Keratinocyte (primary cell): ENCODE measurements at regions not wholly inside any gene's neighbourhood (a gene's known extent, or its start where the extent isn't known, plus 50 kb on each side); places are given as distances from the start of the nearest gene placed in this dataset.

Experiments used
- DNase-seq: peaks from one replicate; pipeline ENCODE4 v3.0.0-alpha.2; 2011; ENCODE audit warnings: low read depth, missing footprints, low spot score
- FAIRE-seq: peaks from 2 replicates; lab custom pipeline; 2011; peaks lifted over from hg19 to GRCh38; lab: Jason Lieb, UNC
- H2AFZ ChIP-seq: 2 replicates; pipeline ENCODE4 v1.6.0; 2012; ENCODE audit warnings: low read length, control low read depth, inconsistent platforms; ENCODE audit not compliant: control insufficient read depth
- H3K27ac ChIP-seq: 2 replicates; pipeline ENCODE4 v1.5.1; 2011; ENCODE audit warnings: low read length; ENCODE audit not compliant: control insufficient read depth, insufficient read depth
- H3K27me3 ChIP-seq: 3 replicates; pipeline ENCODE4 v1.6.0; 2011; ENCODE audit warnings: low read length; ENCODE audit not compliant: control insufficient read depth, insufficient read depth; ENCODE audit errors: extremely low read depth
- H3K36me3 ChIP-seq, 2 experiments: 2 replicates in 1 of 2; 3 replicates in 1 of 2; pipeline ENCODE4 v1.5.1; 2011; ENCODE audit warnings: low read length in 2 of 2, mild to moderate bottlenecking in 1 of 2; ENCODE audit not compliant: control insufficient read depth in 2 of 2, insufficient read depth in 2 of 2; ENCODE audit errors: extremely low read depth in 1 of 2
- H3K4me1 ChIP-seq: 3 replicates; pipeline ENCODE4 v1.5.1; 2011; ENCODE audit warnings: low read length; ENCODE audit not compliant: control insufficient read depth, insufficient read depth; ENCODE audit errors: extremely low read depth
- H3K4me2 ChIP-seq: 3 replicates; pipeline ENCODE4 v1.6.0; 2011; ENCODE audit warnings: low read depth, low read length; ENCODE audit not compliant: control insufficient read depth, insufficient read depth; ENCODE audit errors: extremely low read depth
- H3K4me3 ChIP-seq, 3 experiments: fragments of 200-600 bp in 1 of 3; sonication (generic) in 1 of 3; 2 replicates in 2 of 3; 3 replicates in 1 of 3; pipeline ENCODE4 v1.5.1; 2011 to 2016; ENCODE audit warnings: low read length in 3 of 3, mild to moderate bottlenecking in 3 of 3, control low read depth in 2 of 3, inconsistent platforms in 1 of 3, low read depth in 1 of 3, mixed read lengths in 1 of 3, mixed run types in 1 of 3, moderate library complexity in 1 of 3; ENCODE audit not compliant: control insufficient read depth in 2 of 3, insufficient read depth in 2 of 3; ENCODE audit errors: extremely low read depth in 1 of 3
- H3K79me2 ChIP-seq: 2 replicates; pipeline ENCODE4 v1.6.0; 2012; ENCODE audit warnings: low read length; ENCODE audit not compliant: control insufficient read depth, insufficient read depth
- H3K9ac ChIP-seq: 3 replicates; pipeline ENCODE4 v1.6.0; 2011; ENCODE audit warnings: low read length; ENCODE audit not compliant: control insufficient read depth, insufficient read depth; ENCODE audit errors: extremely low read depth
- H3K9me1 ChIP-seq: 3 replicates; pipeline ENCODE4 v1.6.0; 2011; ENCODE audit warnings: low read length; ENCODE audit not compliant: control insufficient read depth, insufficient read depth; ENCODE audit errors: extremely low read depth
- H3K9me3 ChIP-seq: 2 replicates; pipeline ENCODE4 v1.5.1; 2012; ENCODE audit warnings: low read depth, low read length; ENCODE audit not compliant: control insufficient read depth
- H4K20me1 ChIP-seq: 3 replicates; pipeline ENCODE4 v1.6.0; 2011; ENCODE audit warnings: low read length; ENCODE audit not compliant: control insufficient read depth, insufficient read depth; ENCODE audit errors: extremely low read depth
- CTCF ChIP-seq, 3 experiments: IDR thresholded peaks in 1 of 3; conservative IDR thresholded peaks in 1 of 3; optimal IDR thresholded peaks in 1 of 3; 2 replicates in 2 of 3; 3 replicates in 1 of 3; pipeline versions ENCODE3 to v1.5.1; 2011; ENCODE audit warnings: low read length in 3 of 3, mild to moderate bottlenecking in 3 of 3, moderate library complexity in 2 of 3, control low read depth in 1 of 3, inconsistent platforms in 1 of 3; ENCODE audit not compliant: insufficient read depth in 2 of 3; ENCODE audit errors: extremely low read depth in 1 of 3
- EZH2 ChIP-seq: IDR thresholded peaks from one replicate; pipeline ENCODE4 v1.6.1; 2012; ENCODE audit warnings: inconsistent platforms, mild to moderate bottlenecking, low read length, moderate library complexity
- dilution Hi-C: fragments of 300-500 bp; cut with MboI; formaldehyde crosslinking; loops from one replicate; pipeline ENCODE4 v1.7.0; 2020; ENCODE audit warnings: low sequenced_read_pairs; ENCODE audit not compliant: extremely low pct_ligation_motif_present

DNA sequence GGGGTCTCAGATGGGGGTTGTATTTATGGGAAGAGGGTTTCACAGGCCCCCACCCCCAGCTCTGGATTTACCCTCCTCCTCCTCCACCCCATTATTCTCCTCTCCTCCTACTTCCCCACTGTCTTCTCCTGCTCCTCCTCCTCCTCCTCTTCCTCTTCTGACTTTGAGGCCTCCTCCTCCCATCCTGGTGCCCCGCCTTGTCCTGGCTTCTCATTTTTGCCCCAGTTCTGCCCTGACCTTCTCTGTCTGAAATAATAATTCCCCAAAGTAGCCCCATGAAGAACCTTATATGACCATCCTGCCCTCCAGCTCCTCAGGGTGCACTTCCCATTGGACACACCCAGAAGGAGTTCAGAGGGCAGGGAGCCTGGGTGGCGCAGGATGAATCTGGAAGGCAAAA is 351.4 kb upstream of the GATB start:
- Histone ChIP-seq H3K4me3 (no peak overlapping the region), H3K9me3 (no peaks in the 10 kb centered on the region), H2AFZ (no peak overlapping the region), H3K9me1 (no peaks in the 10 kb centered on the region), H3K27me3 (no peaks in the 10 kb centered on the region), H3K36me3 (no peaks in the 10 kb centered on the region), H3K27ac (no peak overlapping the region), H3K79me2 (no peaks in the 10 kb centered on the region), H4K20me1 (no peaks in the 10 kb centered on the region), H3K4me2 (no peak overlapping the region), H3K9ac (no peak overlapping the region), H3K4me1 (no peaks in the 10 kb centered on the region)
- dilution Hi-C loops, result no loop called here
- FAIRE-seq (no peak), DNase-seq (no peak)
- TF ChIP-seq EZH2, result no peak

DNA sequence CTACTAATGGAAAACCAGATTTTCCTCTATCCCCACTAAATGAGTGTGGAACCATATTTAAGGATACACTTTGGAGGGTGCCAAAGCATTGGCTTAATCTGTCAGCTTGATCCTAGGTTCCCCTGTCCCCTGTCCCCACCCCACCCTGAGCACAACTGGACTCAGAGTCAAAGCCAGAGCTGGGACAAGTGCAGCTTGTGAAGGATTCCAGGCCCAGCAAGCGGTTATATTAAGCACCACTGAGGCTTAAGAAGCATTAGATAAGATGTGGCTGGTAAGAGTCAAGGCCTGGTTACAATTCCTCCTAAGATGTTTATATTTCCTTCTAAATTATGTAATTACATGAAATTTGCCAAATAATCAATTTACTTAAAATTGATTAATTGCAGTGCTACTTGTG is 350.0 kb upstream of the GATB start:
- no peak overlapping the region for H3K27ac ChIP-seq
- H3K9me3 ChIP-seq, result no peaks in the 10 kb centered on the region
- no peaks in the 10 kb centered on the region for H3K36me3 ChIP-seq
- DNase-seq, result no peak
- H3K27me3 ChIP-seq, result no peaks in the 10 kb centered on the region
- H3K4me3 ChIP-seq, result no peak overlapping the region
- no peak for FAIRE-seq
- dilution Hi-C loops, result no loop called here
- no peak for TF ChIP-seq EZH2
- no peak for TF ChIP-seq CTCF (optimal IDR thresholded peaks at IDR 0.05 in 1 of 3, IDR thresholded peaks at IDR 0.05 in 1 of 3, conservative IDR thresholded peaks at IDR 0.05 in 1 of 3; ENCODE audit: extremely low read depth in 1 of 3, insufficient read depth in 2 of 3, low read length in 3 of 3)
- peaks cover 10% of the 10 kb centered on the region for H3K4me1 ChIP-seq
- H3K79me2 ChIP-seq, result no peaks in the 10 kb centered on the region
- H3K9ac ChIP-seq, result no peak overlapping the region
- H3K4me2 ChIP-seq, result no peak overlapping the region
- no peak overlapping the region for H2AFZ ChIP-seq
- H4K20me1 ChIP-seq, result no peaks in the 10 kb centered on the region
- H3K9me1 ChIP-seq, result no peaks in the 10 kb centered on the region
